Brain microvascular endothelial cell (primary cell): ENCODE measurements at regions not wholly inside any gene's neighbourhood (a gene's known extent, or its start where the extent isn't known, plus 50 kb on each side); places are given as distances from the start of the nearest gene placed in this dataset.
A peak's percentile ranks its signal among the peaks of the same experiment; 100 is the strongest.

Source experiments
- DNase-seq: peaks from one replicate; pipeline ENCODE4 v3.0.0-alpha.2; 2020
- H3K27ac ChIP-seq: fragments of 250-450 bp; sonication (Bioruptor Pico); 2 replicates; pipeline ENCODE4 v1.5.1; 2020; ENCODE audit warnings: mild to moderate bottlenecking, moderate library complexity
- H3K27me3 ChIP-seq: fragments of 250-450 bp; sonication (Bioruptor Pico); replicated peaks from 2 replicates; pipeline ENCODE4 v1.5.1; 2020; ENCODE audit warnings: mild to moderate bottlenecking
- H3K36me3 ChIP-seq: fragments of 250-450 bp; sonication (Bioruptor Pico); replicated peaks from 2 replicates; pipeline ENCODE4 v1.5.1; 2020; ENCODE audit warnings: mild to moderate bottlenecking
- H3K4me3 ChIP-seq: 2 replicates; pipeline ENCODE4 v1.5.1; 2011; ENCODE audit warnings: low read depth, mild to moderate bottlenecking, control low read depth, low read length, moderate library complexity
- in situ Hi-C: cut with HindIII; loops from 2 replicates; pipeline ENCODE4 v1.10.0; 2017; ENCODE audit warnings: low sequenced_read_pairs, low pct_ligation_motif_present
- TF ChIP-seq, protein P1 (sequence below): IDR thresholded peaks from 2 replicates; pipeline ENCODE4 v1.5.1; 2011; ENCODE audit warnings: low read depth, mild to moderate bottlenecking, moderate library complexity, low read length, control low read depth, inconsistent platforms; ENCODE audit errors: missing control alignments

DNA sequence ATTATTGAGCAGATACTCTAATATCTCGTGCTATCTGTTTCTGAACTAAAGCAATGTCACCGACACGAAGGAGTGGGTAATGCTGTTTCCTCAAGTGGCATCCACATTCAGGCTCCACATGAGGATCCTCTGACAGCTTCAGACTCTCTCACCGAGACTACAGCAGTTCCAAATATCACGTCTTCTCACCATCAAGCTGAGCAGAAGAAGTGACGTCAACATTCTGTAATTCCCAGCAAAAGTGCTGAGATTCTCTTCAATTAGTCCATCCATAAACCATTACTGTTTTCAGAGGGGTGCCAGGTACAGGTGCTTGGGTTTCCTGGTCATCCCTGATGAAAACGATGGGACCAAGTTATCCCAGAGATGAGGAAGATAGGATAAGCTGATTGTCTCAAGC lies 110.0 kb upstream of the DACH1 start:
- TF ChIP-seq, protein P1, sequence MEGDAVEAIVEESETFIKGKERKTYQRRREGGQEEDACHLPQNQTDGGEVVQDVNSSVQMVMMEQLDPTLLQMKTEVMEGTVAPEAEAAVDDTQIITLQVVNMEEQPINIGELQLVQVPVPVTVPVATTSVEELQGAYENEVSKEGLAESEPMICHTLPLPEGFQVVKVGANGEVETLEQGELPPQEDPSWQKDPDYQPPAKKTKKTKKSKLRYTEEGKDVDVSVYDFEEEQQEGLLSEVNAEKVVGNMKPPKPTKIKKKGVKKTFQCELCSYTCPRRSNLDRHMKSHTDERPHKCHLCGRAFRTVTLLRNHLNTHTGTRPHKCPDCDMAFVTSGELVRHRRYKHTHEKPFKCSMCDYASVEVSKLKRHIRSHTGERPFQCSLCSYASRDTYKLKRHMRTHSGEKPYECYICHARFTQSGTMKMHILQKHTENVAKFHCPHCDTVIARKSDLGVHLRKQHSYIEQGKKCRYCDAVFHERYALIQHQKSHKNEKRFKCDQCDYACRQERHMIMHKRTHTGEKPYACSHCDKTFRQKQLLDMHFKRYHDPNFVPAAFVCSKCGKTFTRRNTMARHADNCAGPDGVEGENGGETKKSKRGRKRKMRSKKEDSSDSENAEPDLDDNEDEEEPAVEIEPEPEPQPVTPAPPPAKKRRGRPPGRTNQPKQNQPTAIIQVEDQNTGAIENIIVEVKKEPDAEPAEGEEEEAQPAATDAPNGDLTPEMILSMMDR: no peak
- H3K27me3 ChIP-seq: no peaks in the 10 kb centered on the region
- H3K27ac ChIP-seq: no peak overlapping the region
- H3K36me3 ChIP-seq: no peaks in the 10 kb centered on the region
- no peak overlapping the region for H3K4me3 ChIP-seq
- in situ Hi-C loops: no loop called here
- no peak for DNase-seq

DNA sequence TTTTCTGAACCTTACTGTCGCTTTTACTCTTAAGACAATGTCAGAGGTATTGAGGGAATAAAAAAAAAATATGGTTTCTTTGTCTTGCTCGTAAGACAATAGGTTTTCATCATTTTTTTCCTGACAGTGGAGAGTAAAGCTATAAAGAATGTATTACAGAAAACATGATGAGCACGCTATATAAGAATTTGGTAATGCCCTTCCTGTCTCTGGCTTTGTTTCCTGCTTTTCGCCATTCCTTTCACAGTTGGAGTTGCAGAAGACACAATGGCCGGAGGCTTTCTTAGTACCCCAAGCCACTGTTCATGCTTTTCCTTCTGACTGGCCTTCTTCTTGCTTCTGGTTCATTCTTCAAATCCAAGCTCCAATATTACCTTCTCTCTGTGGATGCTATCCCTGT lies 101.0 kb upstream of the DACH1 start:
- no peaks in the 10 kb centered on the region for H3K36me3 ChIP-seq
- in situ Hi-C loops: no loop called here
- peak; percentile 16 for DNase-seq
- no peak overlapping the region for H3K4me3 ChIP-seq
- H3K27me3 ChIP-seq: no peaks in the 10 kb centered on the region
- no peak overlapping the region for H3K27ac ChIP-seq
- TF ChIP-seq, protein P1: no peak

DNA sequence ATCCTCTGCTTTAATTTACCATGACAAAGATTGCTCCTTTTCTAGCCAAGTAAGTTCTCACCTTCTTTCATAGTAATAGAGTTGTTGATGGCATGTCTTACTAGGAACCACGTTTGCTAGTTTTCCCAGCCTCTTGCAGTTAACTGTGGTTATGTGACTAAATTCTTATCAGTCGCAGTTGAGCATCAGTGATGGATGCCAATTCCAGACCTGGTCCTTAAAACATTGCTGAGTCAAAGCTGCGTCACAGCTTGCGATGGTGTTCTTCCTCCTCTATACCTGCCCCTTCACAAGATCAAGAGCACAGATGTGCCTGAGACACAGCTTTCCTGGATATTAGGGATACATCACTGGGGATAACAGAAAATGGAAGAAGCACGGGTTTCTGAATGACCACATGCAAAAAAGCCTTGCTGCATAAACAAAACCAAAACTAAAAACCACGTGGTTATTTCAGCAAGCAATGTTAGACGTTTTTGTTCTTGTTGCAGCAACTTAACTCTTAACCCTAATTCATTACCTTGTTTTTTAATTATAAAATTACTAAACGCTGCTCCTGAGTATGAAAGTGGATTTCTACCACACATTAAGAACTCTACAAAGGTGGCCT lies 97.6 kb upstream of the DACH1 start:
- no peak overlapping the region for H3K4me3 ChIP-seq

DNA sequence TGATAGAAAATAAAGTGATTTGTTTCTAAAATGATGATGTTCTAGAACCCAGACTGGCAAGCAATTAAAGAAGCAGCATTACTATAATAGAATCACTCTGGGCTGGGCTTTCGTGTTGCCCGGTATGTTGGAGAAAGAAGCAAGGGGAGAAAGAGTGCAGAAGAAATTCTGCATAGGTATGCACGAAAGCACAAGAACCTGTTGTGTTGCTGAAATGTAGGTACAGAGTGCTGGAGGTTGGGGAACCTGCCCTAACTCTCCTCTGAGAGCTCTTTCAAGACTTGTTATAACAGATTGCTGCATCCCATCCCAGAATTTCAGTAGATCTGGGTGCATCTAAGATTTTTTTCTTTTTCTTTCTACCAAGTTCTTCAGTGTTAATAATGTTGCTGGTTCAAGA lies 95.7 kb upstream of the DACH1 start:
- H3K27ac ChIP-seq: no peak overlapping the region
- no peaks in the 10 kb centered on the region for H3K27me3 ChIP-seq
- no peak for DNase-seq
- no peak overlapping the region for H3K4me3 ChIP-seq
- TF ChIP-seq, protein P1: no peak
- in situ Hi-C loops: no loop called here
- H3K36me3 ChIP-seq: no peaks in the 10 kb centered on the region

More for the DNA sequence above, 97.6 kb upstream of the DACH1 start:
- no peaks in the 10 kb centered on the region for H3K27me3 ChIP-seq
- TF ChIP-seq, protein P1: no peak
- H3K27ac ChIP-seq: no peak overlapping the region
- H3K36me3 ChIP-seq: no peaks in the 10 kb centered on the region
- peak; percentile 22 for DNase-seq
- in situ Hi-C loops: no loop called here

DNA sequence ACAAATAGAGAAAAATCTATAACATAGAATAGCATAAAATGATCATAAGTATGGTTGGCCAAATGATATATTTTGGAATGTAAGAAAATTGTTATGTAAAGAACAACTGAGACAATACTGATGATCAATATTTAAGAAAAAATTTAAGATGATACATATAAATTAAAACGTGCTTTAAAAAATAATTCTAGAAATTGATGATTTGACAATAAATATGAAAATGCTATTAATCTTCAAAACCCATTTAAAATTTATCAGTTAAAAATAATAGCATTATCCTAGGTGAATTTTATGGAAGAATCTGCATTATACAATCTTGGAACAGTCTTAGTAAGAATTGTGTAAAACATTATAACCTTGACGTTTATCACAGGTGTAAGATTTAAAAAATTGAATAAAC lies 95.1 kb upstream of the DACH1 start:
- Histone ChIP-seq H3K36me3 (no peaks in the 10 kb centered on the region), H3K27me3 (no peaks in the 10 kb centered on the region), H3K4me3 (no peak overlapping the region), H3K27ac (no peak overlapping the region)
- TF ChIP-seq, protein P1: no peak
- in situ Hi-C loops: no loop called here
- DNase-seq: no peak

DNA sequence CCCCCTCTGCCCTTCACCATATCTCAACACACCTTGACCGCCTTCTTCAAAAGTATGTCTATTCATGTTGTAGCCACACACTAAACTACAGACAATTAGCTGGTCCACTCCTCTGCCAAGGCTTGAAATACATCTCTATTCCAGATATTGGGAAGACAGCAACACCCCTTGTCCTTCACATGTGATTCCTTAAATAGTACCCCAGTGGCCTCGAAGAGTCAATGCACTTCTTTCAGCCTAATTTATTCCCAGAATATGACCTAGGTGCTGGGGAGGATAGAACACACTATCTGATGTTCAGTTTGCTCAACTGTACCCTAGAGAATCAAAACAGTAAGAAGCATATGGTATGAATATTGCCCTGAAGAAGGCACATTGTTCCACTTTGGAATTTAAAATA lies 82.4 kb upstream of the DACH1 start:
- Histone ChIP-seq H3K27ac (no peak overlapping the region), H3K27me3 (no peaks in the 10 kb centered on the region), H3K36me3 (no peaks in the 10 kb centered on the region), H3K4me3 (no peak overlapping the region)
- TF ChIP-seq, protein P1: no peak
- DNase-seq: no peak
- in situ Hi-C loops: no loop called here
